ENCODE measurements at regions not wholly inside any gene's neighbourhood (a gene's known extent, or its start where the extent isn't known, plus 50 kb on each side); places are given as distances from the start of the nearest gene placed in this dataset.
A peak's percentile ranks its signal among the peaks of the same experiment; 100 is the strongest.

DNA sequence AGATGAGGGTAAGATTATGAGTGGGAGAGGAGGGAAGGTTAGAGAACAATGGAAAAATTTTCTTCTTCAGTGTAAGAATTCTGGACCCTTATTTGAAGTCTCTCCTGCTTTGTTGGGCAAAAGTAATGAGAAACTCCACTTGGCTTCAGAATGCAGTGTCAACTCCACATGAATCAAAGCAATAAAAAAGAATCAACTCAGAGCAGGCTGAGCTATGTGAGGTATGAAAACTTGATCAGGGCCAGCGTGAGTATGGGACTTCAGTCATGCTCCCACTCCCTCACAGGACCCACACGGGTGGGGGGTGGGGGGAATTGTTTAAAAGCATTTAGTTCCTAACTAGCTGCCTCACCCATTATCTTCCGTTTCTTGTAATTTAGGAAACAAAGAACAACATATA lies 502.2 kb downstream of the PDCD6IP start:
- no peak for ATAC-seq
- no peak overlapping the region for H3K4me3 Mint-ChIP-seq
- H3K27me3 Mint-ChIP-seq, result no peaks in the 10 kb centered on the region
- no peak overlapping the region for H3K27ac Mint-ChIP-seq
- H3K9me3 Mint-ChIP-seq, result no peaks in the 10 kb centered on the region
- no peaks in the 10 kb centered on the region for H3K36me3 Mint-ChIP-seq
- H3K4me1 Mint-ChIP-seq, result no peaks in the 10 kb centered on the region

DNA sequence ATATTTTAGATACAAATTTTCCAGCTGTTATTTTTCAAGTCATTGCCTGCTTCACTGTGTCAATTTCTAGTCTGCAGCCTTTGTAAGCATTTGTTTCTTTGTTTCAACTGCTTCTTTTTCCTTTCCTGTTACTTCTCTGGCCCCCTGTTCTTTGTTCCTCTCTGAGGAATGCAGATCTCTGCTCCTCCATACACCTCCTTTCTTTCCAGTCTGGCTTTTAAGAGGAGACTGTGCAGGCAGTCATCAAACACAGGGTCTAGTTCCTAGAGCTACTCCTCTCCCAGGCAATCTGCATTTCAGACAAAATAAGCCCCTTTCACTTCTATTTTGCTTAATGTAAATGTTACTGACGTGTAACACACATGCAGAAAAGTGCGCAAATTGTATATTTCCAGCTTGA lies 502.9 kb downstream of the PDCD6IP start:
- Mint-ChIP-seq H3K27me3 (no peaks in the 10 kb centered on the region), H3K36me3 (no peaks in the 10 kb centered on the region), H3K4me3 (no peak overlapping the region), H3K4me1 (no peaks in the 10 kb centered on the region), H3K27ac (no peak overlapping the region), H3K9me3 (no peaks in the 10 kb centered on the region)
- no peak for ATAC-seq

DNA sequence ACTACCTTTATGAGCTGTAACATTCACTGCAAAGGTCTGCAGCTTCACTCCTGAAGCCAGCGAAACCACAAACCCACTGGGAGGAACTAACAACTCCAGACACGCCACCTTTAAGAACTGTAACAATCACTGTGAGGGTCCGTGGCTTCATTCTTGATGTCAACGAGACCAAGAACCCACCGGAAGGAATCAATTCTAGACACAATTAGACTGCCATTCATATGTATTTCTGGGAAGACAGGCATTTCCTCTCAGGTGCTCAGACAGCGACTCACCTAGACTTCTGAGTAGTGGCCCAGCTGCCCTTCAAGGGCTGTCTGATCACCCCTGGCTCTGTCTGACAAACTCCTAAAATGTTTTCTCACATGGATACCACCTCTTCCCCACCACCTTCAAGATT lies 506.8 kb downstream of the PDCD6IP start:
- Mint-ChIP-seq H3K27me3 (no peaks in the 10 kb centered on the region), H3K9me3 (peaks cover 5% of the 10 kb centered on the region), H3K4me3 (no peak overlapping the region), H3K27ac (no peak overlapping the region), H3K4me1 (no peaks in the 10 kb centered on the region), H3K36me3 (no peaks in the 10 kb centered on the region)
- no peak for ATAC-seq

- H3K27ac Mint-ChIP-seq, result no peak overlapping the region
- peaks cover 10% of the 10 kb centered on the region for H3K36me3 Mint-ChIP-seq
- no peak for ATAC-seq
- H3K4me3 Mint-ChIP-seq, result no peak overlapping the region
- no peaks in the 10 kb centered on the region for H3K27me3 Mint-ChIP-seq
- H3K4me1 Mint-ChIP-seq, result no peaks in the 10 kb centered on the region
- peaks cover 5% of the 10 kb centered on the region for H3K9me3 Mint-ChIP-seq
These were observed 514.3 kb downstream of the PDCD6IP start for GRCh38 chr3:34312684-34313083.

DNA sequence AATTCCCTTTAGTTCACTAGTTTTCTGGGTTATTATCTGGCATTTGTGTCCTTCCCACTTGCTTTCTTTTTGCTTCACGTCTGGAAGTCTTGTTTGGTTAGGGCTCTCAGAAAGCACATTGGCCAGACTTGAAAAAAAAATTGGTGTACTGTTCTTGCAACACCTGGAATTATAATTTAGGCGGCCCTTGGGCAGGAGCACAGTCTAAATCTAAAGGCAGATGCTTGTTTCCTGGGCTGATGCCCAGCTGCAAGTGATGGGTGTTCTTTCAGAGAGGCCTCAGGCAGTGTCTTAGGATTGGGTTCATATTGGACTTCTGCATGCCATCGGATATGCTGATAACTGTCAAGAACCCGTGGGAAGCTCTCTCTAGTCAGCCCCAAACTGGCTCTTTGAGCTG lies 521.5 kb downstream of the PDCD6IP start:
- Mint-ChIP-seq H3K4me3 (no peak overlapping the region), H3K4me1 (peaks cover 7% of the 10 kb centered on the region), H3K9me3 (peaks cover 6% of the 10 kb centered on the region)

DNA sequence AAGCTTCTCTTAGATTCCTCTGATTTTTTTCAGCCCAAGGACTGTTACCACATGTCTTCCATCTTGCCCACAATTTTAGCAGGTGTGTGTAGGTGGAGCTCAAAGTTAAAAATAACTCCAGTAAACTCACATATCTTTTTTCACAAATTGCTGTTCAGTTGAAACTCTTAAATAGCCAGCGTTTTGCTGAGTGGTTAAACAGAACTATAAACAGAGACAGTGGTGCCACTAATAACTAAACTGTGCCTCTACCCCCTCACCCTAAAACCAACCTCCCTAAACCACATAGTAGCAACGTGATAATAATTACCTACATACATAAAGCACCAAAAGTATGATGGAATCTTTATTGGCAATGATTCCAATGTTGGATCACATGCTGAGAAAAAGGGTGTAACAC lies 525.1 kb downstream of the PDCD6IP start:
- Mint-ChIP-seq H3K36me3 (peaks cover under 1% of the 10 kb centered on the region), H3K27ac (no peak overlapping the region), H3K9me3 (no peaks in the 10 kb centered on the region), H3K4me1 (peaks cover 7% of the 10 kb centered on the region), H3K27me3 (no peaks in the 10 kb centered on the region), H3K4me3 (no peak overlapping the region)
- no peak for ATAC-seq

More for the DNA sequence above, 521.5 kb downstream of the PDCD6IP start:
- no peak overlapping the region for H3K27ac Mint-ChIP-seq
- no peak for ATAC-seq
- no peaks in the 10 kb centered on the region for H3K27me3 Mint-ChIP-seq
- peaks cover 19% of the 10 kb centered on the region for H3K36me3 Mint-ChIP-seq

- H3K36me3 Mint-ChIP-seq, result no peaks in the 10 kb centered on the region
- ATAC-seq, result no peak
- H3K9me3 Mint-ChIP-seq, result no peaks in the 10 kb centered on the region
- H3K4me1 Mint-ChIP-seq, result no peaks in the 10 kb centered on the region
- no peaks in the 10 kb centered on the region for H3K27me3 Mint-ChIP-seq
- no peak overlapping the region for H3K27ac Mint-ChIP-seq
- no peak overlapping the region for H3K4me3 Mint-ChIP-seq
These were observed 548.2 kb downstream of the PDCD6IP start for GRCh38 chr3:34346656-34347055.

DNA sequence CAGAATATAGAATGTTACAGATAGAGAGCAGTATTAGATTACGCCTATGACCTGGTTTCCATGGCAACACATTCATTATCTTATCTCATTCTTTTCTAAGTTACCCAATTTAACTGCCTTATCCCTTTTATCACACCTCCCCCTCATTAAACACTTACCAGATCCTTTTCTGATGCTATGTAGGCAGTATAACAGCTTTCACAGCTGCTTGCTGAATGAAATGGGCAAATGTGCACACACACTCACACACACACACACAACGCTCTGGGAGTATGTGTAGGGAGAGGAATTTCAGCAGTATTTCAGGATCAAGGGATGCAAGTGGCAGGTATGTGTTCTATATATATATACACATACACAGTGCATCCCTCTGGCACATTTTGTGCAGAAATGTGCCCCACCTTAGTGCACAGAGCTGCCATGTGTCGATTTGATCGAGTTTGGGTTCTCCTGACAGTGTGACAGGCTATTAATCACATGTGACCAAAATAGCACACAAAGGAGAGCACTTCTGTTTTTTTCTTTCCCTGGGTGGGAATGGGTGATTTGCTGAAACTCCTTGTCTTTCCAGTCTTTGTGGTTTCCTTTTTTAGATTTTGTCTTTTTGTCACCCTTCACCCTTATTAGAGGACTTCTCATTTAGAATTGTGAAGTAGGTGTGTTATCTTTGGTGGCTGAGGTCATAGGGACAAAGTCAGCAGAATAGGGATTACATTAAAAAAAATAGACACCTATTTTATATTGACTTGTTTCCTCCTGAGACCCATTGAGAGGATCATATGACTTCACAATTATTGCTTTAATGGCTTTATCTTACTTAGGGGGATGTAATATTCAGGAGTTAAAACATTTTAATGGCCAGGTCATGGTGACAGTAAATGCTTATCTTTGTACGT lies 553.7 kb downstream of the PDCD6IP start:
- no peaks in the 10 kb centered on the region for H3K9me3 Mint-ChIP-seq
- no peaks in the 10 kb centered on the region for H3K27me3 Mint-ChIP-seq
- no peak for ATAC-seq
- no peaks in the 10 kb centered on the region for H3K4me1 Mint-ChIP-seq
- H3K4me3 Mint-ChIP-seq, result no peak overlapping the region
- H3K27ac Mint-ChIP-seq, result no peak overlapping the region
- H3K36me3 Mint-ChIP-seq, result no peaks in the 10 kb centered on the region

GRCh38 chr3:34352778-34353331 lies 554.4 kb downstream of the PDCD6IP start:
- no peak for ATAC-seq
- Mint-ChIP-seq H3K27ac (no peak overlapping the region), H3K27me3 (no peaks in the 10 kb centered on the region), H3K9me3 (no peaks in the 10 kb centered on the region), H3K4me3 (no peak overlapping the region), H3K4me1 (no peaks in the 10 kb centered on the region), H3K36me3 (no peaks in the 10 kb centered on the region)

DNA sequence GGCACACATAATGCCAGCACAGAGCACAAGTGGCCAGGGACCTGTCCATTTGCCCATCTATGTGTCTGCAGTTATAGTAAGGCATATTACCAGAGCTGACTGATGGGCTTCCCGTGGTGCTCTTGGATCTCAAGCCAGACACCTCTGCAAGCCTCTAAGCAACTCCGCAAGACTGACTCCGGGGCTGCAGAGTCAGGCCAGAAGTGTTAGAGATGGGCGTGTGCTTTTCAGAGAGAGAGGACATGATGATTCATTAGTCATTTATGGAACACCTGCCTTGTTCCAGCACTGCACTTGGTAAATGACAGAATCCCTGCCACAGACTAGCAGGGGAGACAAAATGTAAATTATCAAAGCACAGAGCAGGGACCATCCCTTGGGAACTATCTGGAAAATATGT lies 559.0 kb downstream of the PDCD6IP start:
- Mint-ChIP-seq H3K36me3 (no peaks in the 10 kb centered on the region), H3K4me3 (no peak overlapping the region), H3K4me1 (peaks cover 9% of the 10 kb centered on the region), H3K27ac (no peak overlapping the region), H3K27me3 (no peaks in the 10 kb centered on the region), H3K9me3 (no peaks in the 10 kb centered on the region)
- no peak for ATAC-seq

GRCh38 chr3:34359064-34359463 lies 560.6 kb downstream of the PDCD6IP start:
- H3K27me3 Mint-ChIP-seq, result no peaks in the 10 kb centered on the region
- peaks cover 10% of the 10 kb centered on the region for H3K4me1 Mint-ChIP-seq
- no peaks in the 10 kb centered on the region for H3K9me3 Mint-ChIP-seq
- no peak overlapping the region for H3K27ac Mint-ChIP-seq
- no peak for ATAC-seq
- no peaks in the 10 kb centered on the region for H3K36me3 Mint-ChIP-seq
- H3K4me3 Mint-ChIP-seq, result no peak overlapping the region

GRCh38 chr3:34360713-34361112 lies 562.3 kb downstream of the PDCD6IP start:
- H3K27ac Mint-ChIP-seq, result no peak overlapping the region
- H3K36me3 Mint-ChIP-seq, result no peaks in the 10 kb centered on the region
- H3K27me3 Mint-ChIP-seq, result no peaks in the 10 kb centered on the region
- H3K4me3 Mint-ChIP-seq, result no peak overlapping the region
- H3K9me3 Mint-ChIP-seq, result no peaks in the 10 kb centered on the region
- H3K4me1 Mint-ChIP-seq, result peaks cover 10% of the 10 kb centered on the region
- no peak for ATAC-seq

GRCh38 chr3:34361921-34362320 lies 563.5 kb downstream of the PDCD6IP start:
- peak; percentile 79 for ATAC-seq
- Mint-ChIP-seq H3K27ac (peak overlapping the region; percentile 16), H3K4me3 (peak overlapping the region; percentile 13), H3K27me3 (no peaks in the 10 kb centered on the region), H3K36me3 (no peaks in the 10 kb centered on the region), H3K4me1 (peaks cover 10% of the 10 kb centered on the region), H3K9me3 (no peaks in the 10 kb centered on the region)

GRCh38 chr3:34362910-34363309 lies 564.5 kb downstream of the PDCD6IP start:
- Mint-ChIP-seq H3K27ac (no peak overlapping the region), H3K4me1 (peaks cover 10% of the 10 kb centered on the region), H3K4me3 (no peak overlapping the region), H3K27me3 (no peaks in the 10 kb centered on the region), H3K36me3 (no peaks in the 10 kb centered on the region), H3K9me3 (no peaks in the 10 kb centered on the region)
- no peak for ATAC-seq

GRCh38 chr3:34363881-34364280 lies 565.5 kb downstream of the PDCD6IP start:
- ATAC-seq, result no peak
- no peaks in the 10 kb centered on the region for H3K36me3 Mint-ChIP-seq
- H3K4me3 Mint-ChIP-seq, result no peak overlapping the region
- no peaks in the 10 kb centered on the region for H3K9me3 Mint-ChIP-seq
- H3K27me3 Mint-ChIP-seq, result no peaks in the 10 kb centered on the region
- H3K27ac Mint-ChIP-seq, result no peak overlapping the region
- H3K4me1 Mint-ChIP-seq, result peaks cover 10% of the 10 kb centered on the region

GRCh38 chr3:34364335-34364734 lies 565.9 kb downstream of the PDCD6IP start:
- Mint-ChIP-seq H3K4me1 (peaks cover 10% of the 10 kb centered on the region), H3K9me3 (no peaks in the 10 kb centered on the region), H3K36me3 (no peaks in the 10 kb centered on the region), H3K27ac (no peak overlapping the region), H3K4me3 (no peak overlapping the region), H3K27me3 (no peaks in the 10 kb centered on the region)
- ATAC-seq, result no peak
